Astrocyte (in vitro differentiated cells and primary cell): ENCODE measurements at regions not wholly inside any gene's neighbourhood (a gene's known extent, or its start where the extent isn't known, plus 50 kb on each side); places are given as distances from the start of the nearest gene placed in this dataset.

Experiments
- DNase-seq: peaks from one replicate; pipeline ENCODE4 v3.0.0-alpha.2; 2010; ENCODE audit warnings: low read depth
- FAIRE-seq: peaks from 2 replicates; lab custom pipeline; 2011; peaks lifted over from hg19 to GRCh38; lab: Jason Lieb, UNC
- H2AFZ ChIP-seq: 2 replicates; pipeline ENCODE4 v1.6.0; 2012; ENCODE audit warnings: low read depth, low read length, inconsistent platforms
- H3K27ac ChIP-seq: 2 replicates; pipeline ENCODE4 v1.5.1; 2011; ENCODE audit warnings: low read depth, low read length, inconsistent platforms
- H3K27me3 ChIP-seq: 2 replicates; pipeline ENCODE4 v1.6.0; 2011; ENCODE audit warnings: low read length, inconsistent platforms; ENCODE audit not compliant: insufficient read depth
- H3K36me3 ChIP-seq: 2 replicates; pipeline ENCODE4 v1.5.1; 2011; ENCODE audit warnings: low read length, inconsistent platforms; ENCODE audit not compliant: insufficient read depth
- H3K4me1 ChIP-seq: 2 replicates; pipeline ENCODE4 v1.5.1; 2011; ENCODE audit warnings: low read length, inconsistent platforms; ENCODE audit not compliant: insufficient read depth
- H3K4me2 ChIP-seq: 2 replicates; pipeline ENCODE4 v1.6.0; 2012; ENCODE audit warnings: low read length, inconsistent platforms
- H3K4me3 ChIP-seq: 2 replicates; pipeline ENCODE4 v1.5.1; 2011; ENCODE audit warnings: low read depth, mild to moderate bottlenecking, low read length, inconsistent platforms; ENCODE audit not compliant: insufficient read depth
- H3K79me2 ChIP-seq: 2 replicates; pipeline ENCODE4 v1.6.0; 2012; ENCODE audit warnings: mild to moderate bottlenecking, low read length, inconsistent platforms; ENCODE audit not compliant: insufficient read depth
- H3K9ac ChIP-seq: 2 replicates; pipeline ENCODE4 v1.6.0; 2012; ENCODE audit warnings: mild to moderate bottlenecking, low read length, inconsistent platforms
- H3K9me3 ChIP-seq: 2 replicates; pipeline ENCODE4 v1.5.1; 2012; ENCODE audit warnings: low read depth, mild to moderate bottlenecking, low read length, inconsistent platforms; ENCODE audit not compliant: insufficient read depth
- H4K20me1 ChIP-seq: 2 replicates; pipeline ENCODE4 v1.6.0; 2012; ENCODE audit warnings: low read length, inconsistent platforms; ENCODE audit not compliant: insufficient read depth
- H3K27ac Mint-ChIP-seq: one replicate; pipeline ENCODE4 v1.8.0; 2021; ENCODE audit warnings: mild to moderate bottlenecking, mixed read lengths; ENCODE audit not compliant: unreplicated experiment
- H3K27me3 Mint-ChIP-seq: one replicate; pipeline ENCODE4 v1.8.0; 2021; ENCODE audit warnings: low read depth, mixed read lengths; ENCODE audit not compliant: unreplicated experiment
- H3K36me3 Mint-ChIP-seq: one replicate; pipeline ENCODE4 v1.8.0; 2021; ENCODE audit warnings: low read depth, mixed read lengths; ENCODE audit not compliant: unreplicated experiment
- H3K4me1 Mint-ChIP-seq: one replicate; pipeline ENCODE4 v1.8.0; 2021; ENCODE audit warnings: low read depth, mixed read lengths; ENCODE audit not compliant: unreplicated experiment
- H3K4me3 Mint-ChIP-seq: one replicate; pipeline ENCODE4 v1.8.0; 2021; ENCODE audit warnings: mild to moderate bottlenecking, moderate library complexity, mixed read lengths; ENCODE audit not compliant: unreplicated experiment
- H3K9me3 Mint-ChIP-seq: one replicate; pipeline ENCODE4 v1.8.0; 2021; ENCODE audit warnings: mild to moderate bottlenecking, mixed read lengths; ENCODE audit not compliant: unreplicated experiment
- EZH2 ChIP-seq: IDR thresholded peaks from 2 replicates; pipeline ENCODE4 v1.6.1; 2012; ENCODE audit warnings: mild to moderate bottlenecking, low read length, inconsistent platforms; ENCODE audit not compliant: insufficient read depth
- TF ChIP-seq, protein P1 (sequence below): IDR thresholded peaks from 2 replicates; pipeline ENCODE4 v1.5.1; 2011; ENCODE audit warnings: low read depth, mild to moderate bottlenecking, inconsistent platforms, low read length, moderate library complexity; ENCODE audit not compliant: insufficient read depth

DNA sequence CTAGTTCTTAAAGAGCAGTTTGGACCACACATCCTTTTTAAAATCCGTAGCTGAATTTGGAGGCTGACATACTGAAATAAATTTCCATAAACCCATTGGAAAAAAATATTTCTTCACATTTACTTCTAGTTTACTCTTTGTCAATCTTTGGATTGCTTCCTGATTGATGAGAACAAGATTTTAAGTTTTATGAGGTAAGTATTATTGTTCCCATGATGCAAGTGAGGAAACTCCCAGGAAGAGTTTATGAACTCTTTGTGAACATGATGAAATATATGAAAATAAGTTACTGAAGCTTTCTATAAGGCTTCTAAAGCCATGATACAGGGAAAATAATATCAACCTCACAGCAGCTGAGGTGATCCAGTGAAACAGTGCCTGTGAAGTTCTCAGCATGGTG lies 320.0 kb downstream of the GJA1 start:
- no peak for TF ChIP-seq EZH2
- TF ChIP-seq, protein P1, sequence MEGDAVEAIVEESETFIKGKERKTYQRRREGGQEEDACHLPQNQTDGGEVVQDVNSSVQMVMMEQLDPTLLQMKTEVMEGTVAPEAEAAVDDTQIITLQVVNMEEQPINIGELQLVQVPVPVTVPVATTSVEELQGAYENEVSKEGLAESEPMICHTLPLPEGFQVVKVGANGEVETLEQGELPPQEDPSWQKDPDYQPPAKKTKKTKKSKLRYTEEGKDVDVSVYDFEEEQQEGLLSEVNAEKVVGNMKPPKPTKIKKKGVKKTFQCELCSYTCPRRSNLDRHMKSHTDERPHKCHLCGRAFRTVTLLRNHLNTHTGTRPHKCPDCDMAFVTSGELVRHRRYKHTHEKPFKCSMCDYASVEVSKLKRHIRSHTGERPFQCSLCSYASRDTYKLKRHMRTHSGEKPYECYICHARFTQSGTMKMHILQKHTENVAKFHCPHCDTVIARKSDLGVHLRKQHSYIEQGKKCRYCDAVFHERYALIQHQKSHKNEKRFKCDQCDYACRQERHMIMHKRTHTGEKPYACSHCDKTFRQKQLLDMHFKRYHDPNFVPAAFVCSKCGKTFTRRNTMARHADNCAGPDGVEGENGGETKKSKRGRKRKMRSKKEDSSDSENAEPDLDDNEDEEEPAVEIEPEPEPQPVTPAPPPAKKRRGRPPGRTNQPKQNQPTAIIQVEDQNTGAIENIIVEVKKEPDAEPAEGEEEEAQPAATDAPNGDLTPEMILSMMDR, result no peak
- Histone ChIP-seq H2AFZ (no peak overlapping the region), H3K9ac (no peak overlapping the region), H3K27me3 (no peaks in the 10 kb centered on the region), H3K4me3 (no peak overlapping the region), H3K27ac (no peak overlapping the region), H4K20me1 (no peaks in the 10 kb centered on the region), H3K4me2 (no peak overlapping the region), H3K36me3 (no peaks in the 10 kb centered on the region), H3K79me2 (no peaks in the 10 kb centered on the region), H3K4me1 (no peaks in the 10 kb centered on the region), H3K9me3 (no peaks in the 10 kb centered on the region)
- peaks cover 3% of the 10 kb centered on the region for H3K9me3 Mint-ChIP-seq
- no peak overlapping the region for H3K27ac Mint-ChIP-seq
- DNase-seq (no peak), FAIRE-seq (no peak)
- no peaks in the 10 kb centered on the region for H3K36me3 Mint-ChIP-seq
- no peaks in the 10 kb centered on the region for H3K4me1 Mint-ChIP-seq
- no peaks in the 10 kb centered on the region for H3K27me3 Mint-ChIP-seq
- no peak overlapping the region for H3K4me3 Mint-ChIP-seq

DNA sequence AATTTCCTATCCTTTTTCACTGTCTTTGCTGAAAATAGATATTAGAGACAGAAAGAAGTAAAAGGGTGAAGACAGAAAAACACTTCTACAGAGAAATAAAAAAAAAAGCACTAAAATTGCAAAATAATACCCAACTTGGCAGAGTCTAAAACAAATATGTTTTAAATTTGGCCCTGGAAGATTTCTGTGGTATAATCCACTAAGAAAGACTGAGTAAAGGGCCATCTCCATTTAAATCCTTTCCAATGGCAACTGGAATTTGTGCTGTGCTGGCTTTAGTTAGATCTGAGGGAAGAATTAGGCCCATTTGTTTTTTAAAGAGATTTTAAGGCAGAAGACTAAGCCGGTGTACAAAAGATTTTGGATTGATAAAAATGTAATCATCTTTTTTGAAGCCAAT lies 321.2 kb downstream of the GJA1 start:
- no peak for TF ChIP-seq EZH2
- TF ChIP-seq, protein P1, result no peak
- no peaks in the 10 kb centered on the region for H3K9me3 ChIP-seq
- no peaks in the 10 kb centered on the region for H3K4me1 Mint-ChIP-seq
- no peaks in the 10 kb centered on the region for H3K79me2 ChIP-seq
- no peaks in the 10 kb centered on the region for H4K20me1 ChIP-seq
- FAIRE-seq (no peak), DNase-seq (no peak)
- H3K4me2 ChIP-seq, result no peak overlapping the region
- no peaks in the 10 kb centered on the region for H3K36me3 Mint-ChIP-seq
- H3K4me3 ChIP-seq, result no peak overlapping the region
- H3K9me3 Mint-ChIP-seq, result peaks cover 3% of the 10 kb centered on the region
- no peak overlapping the region for H3K27ac ChIP-seq
- no peak overlapping the region for H3K9ac ChIP-seq
- H3K27ac Mint-ChIP-seq, result no peak overlapping the region
- no peaks in the 10 kb centered on the region for H3K27me3 Mint-ChIP-seq
- no peak overlapping the region for H2AFZ ChIP-seq
- no peaks in the 10 kb centered on the region for H3K4me1 ChIP-seq
- no peaks in the 10 kb centered on the region for H3K36me3 ChIP-seq
- no peak overlapping the region for H3K4me3 Mint-ChIP-seq
- no peaks in the 10 kb centered on the region for H3K27me3 ChIP-seq

DNA sequence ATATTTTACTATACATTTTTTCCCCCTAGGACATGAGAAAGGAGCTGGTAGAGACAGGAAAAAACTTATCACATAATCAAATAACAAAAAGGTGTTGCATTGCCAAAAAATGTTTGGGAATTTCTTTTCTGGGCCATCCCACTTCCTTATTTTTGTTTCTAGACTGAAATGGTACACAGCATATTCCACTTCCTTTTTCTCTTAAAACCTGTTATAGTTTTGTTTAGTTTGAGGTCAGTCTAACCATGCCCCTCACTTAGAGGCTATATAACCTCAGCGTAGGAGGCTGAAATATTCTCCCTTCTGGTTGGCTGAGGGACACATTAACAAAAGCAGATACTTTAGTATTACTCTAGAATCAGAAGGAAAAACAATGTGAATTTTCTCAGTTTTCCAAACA lies 323.9 kb downstream of the GJA1 start:
- H3K27me3 ChIP-seq, result no peaks in the 10 kb centered on the region
- Mint-ChIP-seq H3K27me3 (no peaks in the 10 kb centered on the region), H3K9me3 (peaks cover 3% of the 10 kb centered on the region), H3K27ac (no peak overlapping the region), H3K4me1 (no peaks in the 10 kb centered on the region), H3K36me3 (no peaks in the 10 kb centered on the region), H3K4me3 (no peak overlapping the region)
- no peak overlapping the region for H3K27ac ChIP-seq
- no peaks in the 10 kb centered on the region for H3K79me2 ChIP-seq
- FAIRE-seq (no peak), DNase-seq (no peak)
- no peaks in the 10 kb centered on the region for H3K36me3 ChIP-seq
- no peak overlapping the region for H2AFZ ChIP-seq
- no peak for TF ChIP-seq EZH2
- TF ChIP-seq, protein P1, result no peak
- H3K4me1 ChIP-seq, result no peaks in the 10 kb centered on the region
- no peak overlapping the region for H3K4me2 ChIP-seq
- H3K4me3 ChIP-seq, result no peak overlapping the region
- no peak overlapping the region for H3K9ac ChIP-seq
- H4K20me1 ChIP-seq, result no peaks in the 10 kb centered on the region
- no peaks in the 10 kb centered on the region for H3K9me3 ChIP-seq
